ENCODE measurements at regions not wholly inside any gene's neighbourhood (a gene's known extent, or its start where the extent isn't known, plus 50 kb on each side); places are given as distances from the start of the nearest gene placed in this dataset.

DNA sequence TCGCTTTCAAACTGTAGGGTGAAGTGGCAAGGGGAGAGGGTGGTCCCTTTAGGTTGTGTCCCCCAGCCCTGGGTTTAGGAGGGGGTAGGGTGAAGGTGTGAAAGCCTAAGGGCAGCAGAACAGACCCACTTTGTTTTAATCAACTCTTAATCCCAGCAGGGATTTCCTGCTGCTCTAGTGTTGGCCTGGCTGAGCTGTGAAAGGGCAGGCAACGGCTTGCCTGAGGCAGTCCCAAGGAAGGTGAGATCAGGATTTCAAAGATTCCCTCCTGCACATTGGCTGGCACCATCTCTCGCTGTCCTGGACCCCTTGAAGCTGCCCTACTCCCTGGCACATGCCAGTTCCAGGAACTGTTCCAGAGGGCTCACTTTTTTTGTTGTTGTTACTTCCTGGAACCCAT, 221.3 kb downstream of the INSC start:
- Histone ChIP-seq H3K27ac (ENCODE audit: low read depth in 2 of 2, low read length in 2 of 2) (no peak overlapping the region), H3K27me3 (ENCODE audit: control insufficient read depth, insufficient read depth, low read length) (no peaks in the 10 kb centered on the region), H3K4me1 (ENCODE audit: control insufficient read depth in 2 of 3, insufficient read depth in 2 of 3, low read depth in 1 of 3, low read length in 3 of 3) (no peaks in the 10 kb centered on the region), H3K9me3 (ENCODE audit: control insufficient read depth in 2 of 3, insufficient read depth in 1 of 3, low read length in 3 of 3) (no peaks in the 10 kb centered on the region), H3K9ac (ENCODE audit: low read length in 3 of 3) (no peak overlapping the region), H3K36me3 (ENCODE audit: control insufficient read depth in 2 of 3, insufficient read depth in 3 of 3, low read length in 3 of 3) (no peaks in the 10 kb centered on the region), H3K4me3 (ENCODE audit: low read length in 3 of 3) (no peak overlapping the region)
- intact Hi-C loops (cut with DNase I): no loop called here
- no peak for DNase-seq
- no peak for FAIRE-seq
- TF ChIP-seq, protein P1, sequence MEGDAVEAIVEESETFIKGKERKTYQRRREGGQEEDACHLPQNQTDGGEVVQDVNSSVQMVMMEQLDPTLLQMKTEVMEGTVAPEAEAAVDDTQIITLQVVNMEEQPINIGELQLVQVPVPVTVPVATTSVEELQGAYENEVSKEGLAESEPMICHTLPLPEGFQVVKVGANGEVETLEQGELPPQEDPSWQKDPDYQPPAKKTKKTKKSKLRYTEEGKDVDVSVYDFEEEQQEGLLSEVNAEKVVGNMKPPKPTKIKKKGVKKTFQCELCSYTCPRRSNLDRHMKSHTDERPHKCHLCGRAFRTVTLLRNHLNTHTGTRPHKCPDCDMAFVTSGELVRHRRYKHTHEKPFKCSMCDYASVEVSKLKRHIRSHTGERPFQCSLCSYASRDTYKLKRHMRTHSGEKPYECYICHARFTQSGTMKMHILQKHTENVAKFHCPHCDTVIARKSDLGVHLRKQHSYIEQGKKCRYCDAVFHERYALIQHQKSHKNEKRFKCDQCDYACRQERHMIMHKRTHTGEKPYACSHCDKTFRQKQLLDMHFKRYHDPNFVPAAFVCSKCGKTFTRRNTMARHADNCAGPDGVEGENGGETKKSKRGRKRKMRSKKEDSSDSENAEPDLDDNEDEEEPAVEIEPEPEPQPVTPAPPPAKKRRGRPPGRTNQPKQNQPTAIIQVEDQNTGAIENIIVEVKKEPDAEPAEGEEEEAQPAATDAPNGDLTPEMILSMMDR (IDR thresholded peaks at IDR 0.05; ENCODE audit: borderline replicate concordance, extremely low read depth, insufficient read depth): no peak

DNA sequence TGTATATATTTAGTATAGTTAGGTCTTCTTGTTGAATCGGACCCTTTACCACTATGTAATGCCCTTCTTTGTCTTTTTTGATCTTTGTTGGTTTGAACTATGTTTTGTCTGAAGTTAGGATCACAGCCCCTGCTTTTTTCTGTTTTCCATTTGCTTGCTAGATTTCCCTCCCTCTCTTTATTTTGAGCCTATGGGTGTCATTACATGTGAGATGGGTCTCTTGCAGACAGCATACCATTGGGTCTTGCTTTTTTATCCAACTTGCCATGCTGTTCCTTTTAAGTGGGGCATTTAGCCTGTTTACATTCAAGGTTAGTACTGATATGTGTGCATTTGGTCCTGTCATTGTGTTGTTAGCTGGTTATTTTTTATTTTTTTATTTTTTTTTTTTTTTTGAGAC, 224.6 kb downstream of the INSC start:
- H3K36me3 ChIP-seq (ENCODE audit: control insufficient read depth in 2 of 3, insufficient read depth in 3 of 3, low read length in 3 of 3): no peaks in the 10 kb centered on the region
- FAIRE-seq: no peak
- TF ChIP-seq, protein P1 (IDR thresholded peaks at IDR 0.05; ENCODE audit: borderline replicate concordance, extremely low read depth, insufficient read depth): no peak

DNA sequence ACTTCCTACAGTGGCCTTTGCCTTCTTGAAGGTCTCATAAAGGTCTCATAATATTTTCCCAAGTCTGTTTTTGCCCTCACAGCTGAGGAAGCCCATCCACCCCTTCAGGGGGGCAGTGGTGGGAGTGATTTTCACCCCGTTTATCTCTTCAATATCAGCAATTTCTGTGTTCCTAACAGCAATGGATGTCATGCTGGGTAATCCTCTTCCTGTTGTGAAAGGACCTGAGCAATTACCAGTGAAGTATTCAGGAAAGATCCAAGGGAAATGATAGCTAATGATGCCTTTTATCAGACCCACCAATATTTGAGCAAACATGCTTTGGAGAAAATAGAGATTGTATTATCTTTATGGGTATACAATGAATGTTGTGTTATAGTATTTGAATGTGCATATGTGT, 226.9 kb downstream of the INSC start:
- intact Hi-C loops (cut with DNase I): no loop called here
- FAIRE-seq: no peak
- no peak overlapping the region for H3K27ac ChIP-seq (ENCODE audit: low read depth in 2 of 2, low read length in 2 of 2)
- no peak overlapping the region for H3K4me3 ChIP-seq (ENCODE audit: low read length in 3 of 3)
- H3K9ac ChIP-seq (ENCODE audit: low read length in 3 of 3): no peak overlapping the region
- DNase-seq: no peak
- no peaks in the 10 kb centered on the region for H3K9me3 ChIP-seq (ENCODE audit: control insufficient read depth in 2 of 3, insufficient read depth in 1 of 3, low read length in 3 of 3)
- no peaks in the 10 kb centered on the region for H3K27me3 ChIP-seq (ENCODE audit: control insufficient read depth, insufficient read depth, low read length)
- TF ChIP-seq, protein P1 (IDR thresholded peaks at IDR 0.05; ENCODE audit: borderline replicate concordance, extremely low read depth, insufficient read depth): no peak
- H3K4me1 ChIP-seq (ENCODE audit: control insufficient read depth in 2 of 3, insufficient read depth in 2 of 3, low read depth in 1 of 3, low read length in 3 of 3): no peaks in the 10 kb centered on the region
- no peaks in the 10 kb centered on the region for H3K36me3 ChIP-seq (ENCODE audit: control insufficient read depth in 2 of 3, insufficient read depth in 3 of 3, low read length in 3 of 3)

More for the DNA sequence above, 224.6 kb downstream of the INSC start:
- Histone ChIP-seq H3K4me1 (ENCODE audit: control insufficient read depth in 2 of 3, insufficient read depth in 2 of 3, low read depth in 1 of 3, low read length in 3 of 3) (no peaks in the 10 kb centered on the region), H3K27ac (ENCODE audit: low read depth in 2 of 2, low read length in 2 of 2) (no peak overlapping the region), H3K9ac (ENCODE audit: low read length in 3 of 3) (no peak overlapping the region), H3K9me3 (ENCODE audit: control insufficient read depth in 2 of 3, insufficient read depth in 1 of 3, low read length in 3 of 3) (no peaks in the 10 kb centered on the region), H3K4me3 (ENCODE audit: low read length in 3 of 3) (no peak overlapping the region), H3K27me3 (ENCODE audit: control insufficient read depth, insufficient read depth, low read length) (no peaks in the 10 kb centered on the region)
- DNase-seq: no peak
- intact Hi-C loops (cut with DNase I): no loop called here

DNA sequence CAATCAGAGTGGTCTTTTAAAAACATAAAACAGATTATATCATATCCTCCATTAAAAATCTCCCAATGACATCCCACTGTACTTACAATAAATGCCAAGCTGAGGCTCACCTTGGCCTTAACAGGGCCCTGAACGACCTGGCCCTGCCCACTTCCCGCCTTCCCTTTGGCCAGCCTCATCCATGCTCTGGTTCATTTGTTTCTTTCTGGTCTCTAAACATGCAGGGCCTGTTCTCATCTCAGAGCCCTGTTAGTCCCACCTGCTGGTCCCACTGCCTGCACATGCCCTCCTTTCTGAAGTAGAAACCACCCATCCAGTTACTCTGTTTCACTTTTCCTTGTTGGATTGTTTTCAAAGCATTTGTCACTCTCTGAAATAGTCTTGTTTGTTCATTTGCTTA, 227.4 kb downstream of the INSC start:
- FAIRE-seq: no peak
- H3K4me3 ChIP-seq (ENCODE audit: low read length in 3 of 3): no peak overlapping the region
- DNase-seq: no peak

More for the DNA sequence above, 227.4 kb downstream of the INSC start:
- H3K9ac ChIP-seq (ENCODE audit: low read length in 3 of 3): no peak overlapping the region
- H3K9me3 ChIP-seq (ENCODE audit: control insufficient read depth in 2 of 3, insufficient read depth in 1 of 3, low read length in 3 of 3): no peaks in the 10 kb centered on the region
- no peaks in the 10 kb centered on the region for H3K4me1 ChIP-seq (ENCODE audit: control insufficient read depth in 2 of 3, insufficient read depth in 2 of 3, low read depth in 1 of 3, low read length in 3 of 3)
- no peak overlapping the region for H3K27ac ChIP-seq (ENCODE audit: low read depth in 2 of 2, low read length in 2 of 2)
- TF ChIP-seq, protein P1 (IDR thresholded peaks at IDR 0.05; ENCODE audit: borderline replicate concordance, extremely low read depth, insufficient read depth): no peak
- intact Hi-C loops (cut with DNase I): no loop called here
- H3K27me3 ChIP-seq (ENCODE audit: control insufficient read depth, insufficient read depth, low read length): no peaks in the 10 kb centered on the region
- no peaks in the 10 kb centered on the region for H3K36me3 ChIP-seq (ENCODE audit: control insufficient read depth in 2 of 3, insufficient read depth in 3 of 3, low read length in 3 of 3)
